ENCODE measurements at regions not wholly inside any gene's neighbourhood (a gene's known extent, or its start where the extent isn't known, plus 50 kb on each side); places are given as distances from the start of the nearest gene placed in this dataset.

GRCh38 chr2:121041516-121041915 lies 243.5 kb downstream of the TFCP2L1 start:
- ChIA-PET CTCF (no interaction called here), POLR2A (no interaction called here)
- Histone ChIP-seq H4K20me1 (ENCODE audit: control insufficient read depth, insufficient read depth, low read length, poor library complexity, severe bottlenecking) (no peaks in the 10 kb centered on the region), H3K79me2 (ENCODE audit: control insufficient read depth, insufficient read depth, low read length) (no peaks in the 10 kb centered on the region), H2AFZ (ENCODE audit: insufficient read depth, low read depth, low read length, poor library complexity, severe bottlenecking) (no peak overlapping the region), H3K27me3 (replicated peaks in 1 of 4; ENCODE audit: control extremely low read depth in 1 of 4, control insufficient read depth in 3 of 4, insufficient read depth in 4 of 4, low read length in 3 of 4) (no peaks in the 10 kb centered on the region), H3K4me3 (ENCODE audit: control extremely low read depth in 1 of 5, extremely low read depth in 1 of 5, insufficient read depth in 1 of 5, low read depth in 2 of 5, low read length in 4 of 5) (no peak overlapping the region), H3K36me3 (replicated peaks in 1 of 2; ENCODE audit: control extremely low read depth in 1 of 2, control insufficient read depth in 1 of 2, extremely low read depth in 1 of 2, insufficient read depth in 2 of 2, low read length in 1 of 2) (no peaks in the 10 kb centered on the region), H3K9me3 (ENCODE audit: control extremely low read depth in 1 of 3, control insufficient read depth in 2 of 3, insufficient read depth in 1 of 3, low read length in 2 of 3) (peaks cover 0 to 18% (median 0%) of the 10 kb centered on the region in 3 donors), H3K4me1 (ENCODE audit: control insufficient read depth in 2 of 2, insufficient read depth in 2 of 2, low read length in 2 of 2) (no peaks in the 10 kb centered on the region), H3K27ac (ENCODE audit: low read length in 2 of 2) (no peak overlapping the region), H3K9ac (ENCODE audit: low read length) (no peak overlapping the region), H3K4me2 (replicated peaks; ENCODE audit: low read depth, low read length, poor library complexity, severe bottlenecking) (no peak overlapping the region)
- Mint-ChIP-seq H3K4me3 (no peak overlapping the region), H3K27me3 (peaks cover 3% of the 10 kb centered on the region), H3K4me1 (no peaks in the 10 kb centered on the region), H3K9me3 (ENCODE audit: insufficient read depth) (no peaks in the 10 kb centered on the region), H3K27ac (no peak overlapping the region)
- intact Hi-C loops (cut with micrococcal nuclease), result no loop called here
- DNase-seq (no peak), ATAC-seq (ENCODE audit: low read depth) (no peak)
- TF ChIP-seq CTCF (IDR thresholded peaks at IDR 0.05) (no peak), EZH2 (IDR thresholded peaks at IDR 0.05; ENCODE audit: borderline replicate concordance, insufficient read depth, low read depth, low read length, poor library complexity, severe bottlenecking) (no peak)
- 0% methylated on average over 1 of the region's 1 CpG for WGBS (ENCODE audit: insufficient coverage)

GRCh38 chr2:121043061-121043826 lies 241.8 kb downstream of the TFCP2L1 start:
- H3K27ac ChIP-seq (ENCODE audit: low read length in 2 of 2), result no peak overlapping the region
- H3K79me2 ChIP-seq (ENCODE audit: control insufficient read depth, insufficient read depth, low read length), result no peaks in the 10 kb centered on the region
- DNase-seq (no peak), ATAC-seq (ENCODE audit: low read depth) (no peak)
- no peak overlapping the region for H3K4me3 ChIP-seq (ENCODE audit: control extremely low read depth in 1 of 5, extremely low read depth in 1 of 5, insufficient read depth in 1 of 5, low read depth in 2 of 5, low read length in 4 of 5)
- Mint-ChIP-seq H3K4me1 (no peaks in the 10 kb centered on the region), H3K4me3 (no peak overlapping the region), H3K27me3 (no peaks in the 10 kb centered on the region), H3K27ac (no peak overlapping the region), H3K9me3 (ENCODE audit: insufficient read depth) (no peaks in the 10 kb centered on the region)
- no peak overlapping the region for H3K4me2 ChIP-seq (replicated peaks; ENCODE audit: low read depth, low read length, poor library complexity, severe bottlenecking)
- WGBS (ENCODE audit: insufficient coverage), result 98% methylated on average over 6 of the region's 8 CpGs
- H3K36me3 ChIP-seq (replicated peaks in 1 of 2; ENCODE audit: control extremely low read depth in 1 of 2, control insufficient read depth in 1 of 2, extremely low read depth in 1 of 2, insufficient read depth in 2 of 2, low read length in 1 of 2), result no peaks in the 10 kb centered on the region
- no peaks in the 10 kb centered on the region for H3K27me3 ChIP-seq (replicated peaks in 1 of 4; ENCODE audit: control extremely low read depth in 1 of 4, control insufficient read depth in 3 of 4, insufficient read depth in 4 of 4, low read length in 3 of 4)
- H3K9me3 ChIP-seq (ENCODE audit: control extremely low read depth in 1 of 3, control insufficient read depth in 2 of 3, insufficient read depth in 1 of 3, low read length in 2 of 3), result peaks cover 0 to 26% (median 0%) of the 10 kb centered on the region in 3 donors
- no peak overlapping the region for H2AFZ ChIP-seq (ENCODE audit: insufficient read depth, low read depth, low read length, poor library complexity, severe bottlenecking)
- H4K20me1 ChIP-seq (ENCODE audit: control insufficient read depth, insufficient read depth, low read length, poor library complexity, severe bottlenecking), result no peaks in the 10 kb centered on the region
- no peak overlapping the region for H3K9ac ChIP-seq (ENCODE audit: low read length)
- no peaks in the 10 kb centered on the region for H3K4me1 ChIP-seq (ENCODE audit: control insufficient read depth in 2 of 2, insufficient read depth in 2 of 2, low read length in 2 of 2)
- TF ChIP-seq CTCF (IDR thresholded peaks at IDR 0.05) (no peak), EZH2 (IDR thresholded peaks at IDR 0.05; ENCODE audit: borderline replicate concordance, insufficient read depth, low read depth, low read length, poor library complexity, severe bottlenecking) (no peak)
- ChIA-PET POLR2A (no interaction called here), CTCF (no interaction called here)
- intact Hi-C loops (cut with micrococcal nuclease), result no loop called here

Measured in B cell (primary cell).